ENCODE measurements at regions not wholly inside any gene's neighbourhood (a gene's known extent, or its start where the extent isn't known, plus 50 kb on each side); places are given as distances from the start of the nearest gene placed in this dataset.

DNA sequence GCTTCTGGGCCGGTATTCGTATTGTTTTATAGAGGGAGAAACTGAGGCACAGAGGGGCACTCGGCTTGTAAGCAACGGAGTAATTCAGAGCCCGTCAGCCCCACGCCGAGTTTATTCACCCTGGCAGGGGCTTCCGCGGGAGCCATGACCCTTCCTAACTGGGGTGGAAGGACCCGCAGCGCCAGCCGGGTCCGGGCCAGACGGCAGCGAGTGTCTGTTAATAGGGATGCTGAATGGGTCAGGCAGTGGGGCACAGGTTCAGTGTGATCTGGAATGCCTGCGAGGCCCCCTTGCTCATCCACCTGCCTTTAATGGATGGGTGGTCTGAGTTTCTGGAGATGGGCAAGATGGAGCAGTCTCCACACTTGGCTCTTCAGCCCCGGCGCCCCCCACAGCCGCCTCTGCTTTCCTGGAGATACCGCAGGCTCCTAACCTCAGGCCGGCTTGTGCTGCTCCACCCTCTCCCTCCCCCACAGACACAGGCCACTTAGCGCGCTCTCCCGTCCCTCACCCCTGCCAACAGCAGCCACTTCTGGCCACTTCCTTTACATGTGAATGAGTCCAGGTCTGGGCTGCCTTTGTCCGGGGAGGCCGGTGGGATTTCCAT is 147.1 kb downstream of the ERCC6L2 start (continued):
- peak; percentile 53; the same call in 1 of the 2 replicates for TF ChIP-seq STAT5A (IDR thresholded peaks at IDR 0.05; ENCODE audit: borderline replicate concordance, low read length)
- no peak for TF ChIP-seq SNIP1 (IDR thresholded peaks at IDR 0.05; ENCODE audit: low read depth)
- TF ChIP-seq, protein P1, sequence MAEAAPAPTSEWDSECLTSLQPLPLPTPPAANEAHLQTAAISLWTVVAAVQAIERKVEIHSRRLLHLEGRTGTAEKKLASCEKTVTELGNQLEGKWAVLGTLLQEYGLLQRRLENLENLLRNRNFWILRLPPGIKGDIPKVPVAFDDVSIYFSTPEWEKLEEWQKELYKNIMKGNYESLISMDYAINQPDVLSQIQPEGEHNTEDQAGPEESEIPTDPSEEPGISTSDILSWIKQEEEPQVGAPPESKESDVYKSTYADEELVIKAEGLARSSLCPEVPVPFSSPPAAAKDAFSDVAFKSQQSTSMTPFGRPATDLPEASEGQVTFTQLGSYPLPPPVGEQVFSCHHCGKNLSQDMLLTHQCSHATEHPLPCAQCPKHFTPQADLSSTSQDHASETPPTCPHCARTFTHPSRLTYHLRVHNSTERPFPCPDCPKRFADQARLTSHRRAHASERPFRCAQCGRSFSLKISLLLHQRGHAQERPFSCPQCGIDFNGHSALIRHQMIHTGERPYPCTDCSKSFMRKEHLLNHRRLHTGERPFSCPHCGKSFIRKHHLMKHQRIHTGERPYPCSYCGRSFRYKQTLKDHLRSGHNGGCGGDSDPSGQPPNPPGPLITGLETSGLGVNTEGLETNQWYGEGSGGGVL (CRISPR knock-in tag; IDR thresholded peaks at IDR 0.05) = no peak
- TF ChIP-seq, protein P2, sequence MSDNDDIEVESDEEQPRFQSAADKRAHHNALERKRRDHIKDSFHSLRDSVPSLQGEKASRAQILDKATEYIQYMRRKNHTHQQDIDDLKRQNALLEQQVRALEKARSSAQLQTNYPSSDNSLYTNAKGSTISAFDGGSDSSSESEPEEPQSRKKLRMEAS (CRISPR knock-in tag; IDR thresholded peaks at IDR 0.05) = 0 out of 2 replicates have a peak, but pooled peaks have one; percentile 19
- no peak for TF ChIP-seq NFYB (IDR thresholded peaks at IDR 0.05; ENCODE audit: extremely low read depth, insufficient read length)
- no peak for TF ChIP-seq SIRT6 (IDR thresholded peaks at IDR 0.05; ENCODE audit: low read depth, low read length)
- TF ChIP-seq SIN3B (IDR thresholded peaks at IDR 0.05; ENCODE audit: low read depth) = no peak
- TF ChIP-seq ZKSCAN1 (IDR thresholded peaks at IDR 0.05; ENCODE audit: low read depth, low read length) = no peak
- TF ChIP-seq, protein P3, sequence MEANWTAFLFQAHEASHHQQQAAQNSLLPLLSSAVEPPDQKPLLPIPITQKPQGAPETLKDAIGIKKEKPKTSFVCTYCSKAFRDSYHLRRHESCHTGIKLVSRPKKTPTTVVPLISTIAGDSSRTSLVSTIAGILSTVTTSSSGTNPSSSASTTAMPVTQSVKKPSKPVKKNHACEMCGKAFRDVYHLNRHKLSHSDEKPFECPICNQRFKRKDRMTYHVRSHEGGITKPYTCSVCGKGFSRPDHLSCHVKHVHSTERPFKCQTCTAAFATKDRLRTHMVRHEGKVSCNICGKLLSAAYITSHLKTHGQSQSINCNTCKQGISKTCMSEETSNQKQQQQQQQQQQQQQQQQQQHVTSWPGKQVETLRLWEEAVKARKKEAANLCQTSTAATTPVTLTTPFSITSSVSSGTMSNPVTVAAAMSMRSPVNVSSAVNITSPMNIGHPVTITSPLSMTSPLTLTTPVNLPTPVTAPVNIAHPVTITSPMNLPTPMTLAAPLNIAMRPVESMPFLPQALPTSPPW (CRISPR knock-in tag; IDR thresholded peaks at IDR 0.05) = peak; percentile 49; the same call in 1 of the 2 replicates
- 0 out of 2 replicates have a peak, but pooled peaks have one; percentile 40 for TF ChIP-seq MYNN (IDR thresholded peaks at IDR 0.05)
- no peak for TF ChIP-seq MYNN (CRISPR knock-in tag; IDR thresholded peaks at IDR 0.05)
- no peak for TF ChIP-seq ZNF3 (CRISPR knock-in tag; IDR thresholded peaks at IDR 0.05)
- TF ChIP-seq GATAD2A (IDR thresholded peaks at IDR 0.05) = 0 out of 2 replicates have a peak, but pooled peaks have one; percentile 40
- 0 out of 2 replicates have a peak, but pooled peaks have one; percentile 40 for TF ChIP-seq DPF2 (IDR thresholded peaks at IDR 0.05)
- TF ChIP-seq MTA3 (IDR thresholded peaks at IDR 0.05; ENCODE audit: borderline replicate concordance) = no peak
- TF ChIP-seq, protein P4, sequence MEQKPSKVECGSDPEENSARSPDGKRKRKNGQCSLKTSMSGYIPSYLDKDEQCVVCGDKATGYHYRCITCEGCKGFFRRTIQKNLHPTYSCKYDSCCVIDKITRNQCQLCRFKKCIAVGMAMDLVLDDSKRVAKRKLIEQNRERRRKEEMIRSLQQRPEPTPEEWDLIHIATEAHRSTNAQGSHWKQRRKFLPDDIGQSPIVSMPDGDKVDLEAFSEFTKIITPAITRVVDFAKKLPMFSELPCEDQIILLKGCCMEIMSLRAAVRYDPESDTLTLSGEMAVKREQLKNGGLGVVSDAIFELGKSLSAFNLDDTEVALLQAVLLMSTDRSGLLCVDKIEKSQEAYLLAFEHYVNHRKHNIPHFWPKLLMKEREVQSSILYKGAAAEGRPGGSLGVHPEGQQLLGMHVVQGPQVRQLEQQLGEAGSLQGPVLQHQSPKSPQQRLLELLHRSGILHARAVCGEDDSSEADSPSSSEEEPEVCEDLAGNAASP (IDR thresholded peaks at IDR 0.05) = no peak
- TF ChIP-seq CTBP1 (IDR thresholded peaks at IDR 0.05; ENCODE audit: borderline replicate concordance) = peak; percentile 39; the same call in 1 of the 2 replicates
- TF ChIP-seq CBFA2T3 (IDR thresholded peaks at IDR 0.05) = peak; percentile 43; the same call in 1 of the 2 replicates
- TF ChIP-seq RFX7 (CRISPR knock-in tag; IDR thresholded peaks at IDR 0.05) = no peak
- TF ChIP-seq SMARCC2 (IDR thresholded peaks at IDR 0.05; ENCODE audit: low read depth) = no peak
- no peak for TF ChIP-seq NBN (IDR thresholded peaks at IDR 0.05; ENCODE audit: low read depth)
- no peak for TF ChIP-seq MCM5 (IDR thresholded peaks at IDR 0.05; ENCODE audit: low read depth)
- TF ChIP-seq, protein P5, sequence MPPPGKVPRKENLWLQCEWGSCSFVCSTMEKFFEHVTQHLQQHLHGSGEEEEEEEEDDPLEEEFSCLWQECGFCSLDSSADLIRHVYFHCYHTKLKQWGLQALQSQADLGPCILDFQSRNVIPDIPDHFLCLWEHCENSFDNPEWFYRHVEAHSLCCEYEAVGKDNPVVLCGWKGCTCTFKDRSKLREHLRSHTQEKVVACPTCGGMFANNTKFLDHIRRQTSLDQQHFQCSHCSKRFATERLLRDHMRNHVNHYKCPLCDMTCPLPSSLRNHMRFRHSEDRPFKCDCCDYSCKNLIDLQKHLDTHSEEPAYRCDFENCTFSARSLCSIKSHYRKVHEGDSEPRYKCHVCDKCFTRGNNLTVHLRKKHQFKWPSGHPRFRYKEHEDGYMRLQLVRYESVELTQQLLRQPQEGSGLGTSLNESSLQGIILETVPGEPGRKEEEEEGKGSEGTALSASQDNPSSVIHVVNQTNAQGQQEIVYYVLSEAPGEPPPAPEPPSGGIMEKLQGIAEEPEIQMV (tag; conservative IDR thresholded peaks at IDR 0.05; ENCODE audit: low read depth) = no peak
